HFFc6 (cell line): ENCODE measurements at regions not wholly inside any gene's neighbourhood (a gene's known extent, or its start where the extent isn't known, plus 50 kb on each side); places are given as distances from the start of the nearest gene placed in this dataset.
"Not testable (repeated sequence)": the region's sequence is repeated elsewhere in the genome, so short reads cannot be mapped to it uniquely, and the experiment has no call there.

Experiments
- DNase-seq: peaks from one replicate; pipeline ENCODE4 v3.0.0-alpha.2; 2018
- H3K27ac Mint-ChIP-seq: 2 replicates; pipeline ENCODE4 v1.8.0; 2020; ENCODE audit warnings: mild to moderate bottlenecking, mixed read lengths
- H3K27me3 Mint-ChIP-seq: 2 replicates; pipeline ENCODE4 v1.8.0; 2021; ENCODE audit warnings: mild to moderate bottlenecking, moderate library complexity, mixed read lengths; ENCODE audit not compliant: insufficient read depth
- H3K36me3 Mint-ChIP-seq: 2 replicates; pipeline ENCODE4 v1.8.0; 2021; ENCODE audit warnings: low read depth, mixed read lengths
- H3K4me1 Mint-ChIP-seq: 2 replicates; pipeline ENCODE4 v1.8.0; 2020; ENCODE audit warnings: low read depth, mixed read lengths
- H3K4me3 Mint-ChIP-seq: 2 replicates; pipeline ENCODE4 v1.8.0; 2020; ENCODE audit warnings: mild to moderate bottlenecking, moderate library complexity, mixed read lengths
- H3K9me3 Mint-ChIP-seq: 2 replicates; pipeline ENCODE4 v1.8.0; 2020; ENCODE audit warnings: mild to moderate bottlenecking, mixed read lengths
- CTCF ChIP-seq: fragments of 200-600 bp; sonication (generic); IDR thresholded peaks from 2 replicates; pipeline ENCODE4 v1.5.0; 2021; ENCODE audit warnings: antibody characterized with exemption, mild to moderate bottlenecking

DNA sequence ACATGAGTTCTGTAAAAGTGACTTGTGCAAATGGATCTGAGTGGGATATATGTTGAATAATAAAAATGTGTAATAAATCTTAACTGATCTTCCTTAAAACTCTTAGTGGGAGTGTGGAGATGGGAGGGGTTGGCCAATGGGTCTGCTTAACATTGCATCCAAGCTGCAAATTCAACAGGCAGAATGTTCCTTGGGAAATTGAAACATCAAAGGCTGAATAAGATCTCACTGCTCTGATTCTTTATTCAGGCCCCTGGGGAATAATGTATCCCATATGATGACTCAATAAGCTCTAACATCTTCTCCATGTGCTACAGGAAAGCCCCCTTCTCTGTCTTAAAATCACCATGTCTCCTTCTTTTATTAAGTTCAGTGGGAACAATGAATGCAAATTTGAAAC is 373.2 kb upstream of the PODXL start:
- peaks cover 18% of the 10 kb centered on the region for H3K27me3 Mint-ChIP-seq
- no peaks in the 10 kb centered on the region for H3K9me3 Mint-ChIP-seq
- H3K36me3 Mint-ChIP-seq, result no peaks in the 10 kb centered on the region
- no peak overlapping the region for H3K27ac Mint-ChIP-seq
- no peaks in the 10 kb centered on the region for H3K4me1 Mint-ChIP-seq
- H3K4me3 Mint-ChIP-seq, result no peak overlapping the region
- DNase-seq, result no peak
- no peak for TF ChIP-seq CTCF

DNA sequence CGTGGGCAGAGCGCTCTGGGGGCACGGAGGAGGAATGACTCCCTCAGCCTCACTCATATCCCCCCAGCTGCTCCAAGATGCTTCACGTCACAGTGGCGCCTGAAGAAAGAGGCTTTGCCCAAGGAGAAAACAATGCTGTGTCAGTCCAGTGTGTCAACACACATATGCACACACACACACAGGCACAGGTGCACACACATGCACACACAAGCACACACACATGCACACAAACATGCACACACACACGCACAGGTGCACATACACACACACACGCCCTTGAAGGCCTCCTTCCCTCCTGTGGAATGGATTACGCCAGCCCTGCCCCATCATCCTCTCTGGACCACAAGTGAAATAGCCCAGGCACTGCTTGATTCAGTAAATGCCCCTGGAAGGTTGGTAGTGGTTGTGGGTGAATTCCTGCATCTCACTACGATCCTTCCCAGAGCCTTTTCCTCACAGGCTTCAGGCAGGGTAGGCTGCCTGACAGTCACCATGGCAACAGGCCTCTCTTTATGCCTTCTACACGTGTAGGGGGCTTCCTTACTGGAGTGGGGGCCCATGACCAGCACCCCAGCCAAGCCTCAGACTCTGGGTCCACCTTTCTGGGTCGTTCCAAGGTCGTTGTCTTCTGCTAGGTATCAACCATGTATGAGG is 371.5 kb upstream of the PODXL start:
- Mint-ChIP-seq H3K27me3 (peaks cover 14% of the 10 kb centered on the region), H3K4me3 (no peak overlapping the region), H3K4me1 (no peaks in the 10 kb centered on the region), H3K9me3 (no peaks in the 10 kb centered on the region), H3K27ac (no peak overlapping the region), H3K36me3 (no peaks in the 10 kb centered on the region)
- no peak for DNase-seq
- TF ChIP-seq CTCF, result no peak

DNA sequence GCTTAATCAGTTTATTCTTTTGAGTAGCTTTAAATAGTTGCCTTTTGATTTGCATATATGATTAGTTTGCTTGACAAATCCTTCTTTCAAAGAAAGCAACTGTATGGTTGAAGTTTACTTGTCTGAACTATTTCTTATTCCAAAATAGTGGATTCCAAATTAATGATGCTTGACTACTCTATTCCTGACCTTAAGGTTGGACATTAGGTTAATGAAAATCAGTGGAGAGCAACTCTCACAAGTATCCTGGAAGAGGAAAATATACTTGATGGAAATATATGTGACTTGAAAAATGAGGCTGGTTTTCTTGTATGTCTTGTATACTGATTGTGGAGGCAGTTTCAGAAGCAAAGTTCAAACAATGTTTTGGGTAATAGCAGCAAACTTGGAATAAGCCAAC is 369.2 kb upstream of the PODXL start:
- H3K4me1 Mint-ChIP-seq, result no peaks in the 10 kb centered on the region; the same call in 1 of the 2 replicates
- no peak for TF ChIP-seq CTCF
- H3K4me3 Mint-ChIP-seq, result no peak overlapping the region
- H3K27me3 Mint-ChIP-seq, result peaks cover 19% of the 10 kb centered on the region
- H3K27ac Mint-ChIP-seq, result no peak overlapping the region
- H3K9me3 Mint-ChIP-seq, result no peaks in the 10 kb centered on the region
- no peaks in the 10 kb centered on the region for H3K36me3 Mint-ChIP-seq
- DNase-seq, result no peak

- Mint-ChIP-seq H3K27me3 (peaks cover 19% of the 10 kb centered on the region), H3K9me3 (no peaks in the 10 kb centered on the region), H3K27ac (no peak overlapping the region), H3K4me1 (no peaks in the 10 kb centered on the region; the same call in 1 of the 2 replicates), H3K36me3 (no peaks in the 10 kb centered on the region), H3K4me3 (peak overlapping the region; percentile 64)
- no peak for DNase-seq
- TF ChIP-seq CTCF, result no peak
Observed at GRCh38 chr7:131924857-131925256, 368.4 kb upstream of the PODXL start.

GRCh38 chr7:131922948-131923347 is 366.5 kb upstream of the PODXL start:
- H3K4me3 Mint-ChIP-seq, H3K27ac Mint-ChIP-seq, H3K36me3 Mint-ChIP-seq, H3K4me1 Mint-ChIP-seq, H3K9me3 Mint-ChIP-seq, DNase-seq: not testable (repeated sequence)
- peaks cover 14% of the 10 kb centered on the region for H3K27me3 Mint-ChIP-seq

- no peaks in the 10 kb centered on the region; the same call in 1 of the 2 replicates for H3K4me1 Mint-ChIP-seq
- no peaks in the 10 kb centered on the region for H3K36me3 Mint-ChIP-seq
- no peak overlapping the region for H3K4me3 Mint-ChIP-seq
- TF ChIP-seq CTCF, result no peak
- no peak overlapping the region for H3K27ac Mint-ChIP-seq
- no peaks in the 10 kb centered on the region for H3K9me3 Mint-ChIP-seq
- peak; percentile 7 for DNase-seq
- H3K27me3 Mint-ChIP-seq, result peaks cover 13% of the 10 kb centered on the region
Observed at GRCh38 chr7:131921016-131921415, 364.6 kb upstream of the PODXL start.
